ENCODE measurements at regions not wholly inside any gene's neighbourhood (a gene's known extent, or its start where the extent isn't known, plus 50 kb on each side); places are given as distances from the start of the nearest gene placed in this dataset.
"Not testable (repeated sequence)": the region's sequence is repeated elsewhere in the genome, so short reads cannot be mapped to it uniquely, and the experiment has no call there.

DNA sequence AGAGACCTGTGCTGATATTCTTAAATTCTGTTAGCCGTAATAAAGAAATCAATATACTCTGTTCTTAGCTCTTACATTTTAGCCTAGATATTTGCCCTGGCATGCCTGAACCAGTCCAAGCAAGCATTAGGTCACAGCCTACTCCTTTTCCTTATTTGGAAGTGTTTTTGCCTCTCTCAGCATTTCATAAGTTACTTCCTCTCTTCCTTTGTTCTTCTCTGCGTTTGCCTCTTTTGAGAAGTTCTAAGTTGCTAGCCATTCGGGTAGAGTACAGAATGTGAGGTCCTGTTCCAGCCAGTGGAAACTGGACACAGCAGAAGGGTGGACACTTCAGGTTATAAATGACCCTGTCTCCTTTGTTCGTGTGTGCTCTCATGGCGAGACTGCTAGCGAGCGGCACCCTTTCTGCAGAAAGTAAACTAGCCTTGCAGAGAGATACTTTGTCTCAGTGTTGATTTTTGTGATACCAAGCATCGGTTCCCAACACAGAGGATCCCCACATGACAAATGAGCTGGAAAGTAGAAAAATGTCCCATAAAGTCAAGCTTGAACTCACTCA lies 75.0 kb upstream of the FAM153A start:
- not testable (repeated sequence) for H3K4me3 ChIP-seq (ENCODE audit: low read depth, low read length); H3K27me3 ChIP-seq (ENCODE audit: control insufficient read depth, insufficient read depth, low read length); H3K9ac ChIP-seq; H3K27ac ChIP-seq; H3K79me2 ChIP-seq; H3K4me1 ChIP-seq; H3K4me2 ChIP-seq (ENCODE audit: low read length); H3K36me3 ChIP-seq (ENCODE audit: control insufficient read depth, insufficient read depth, low read length); H3K9me3 ChIP-seq (ENCODE audit: control insufficient read depth, low read length); H2AFZ ChIP-seq

DNA sequence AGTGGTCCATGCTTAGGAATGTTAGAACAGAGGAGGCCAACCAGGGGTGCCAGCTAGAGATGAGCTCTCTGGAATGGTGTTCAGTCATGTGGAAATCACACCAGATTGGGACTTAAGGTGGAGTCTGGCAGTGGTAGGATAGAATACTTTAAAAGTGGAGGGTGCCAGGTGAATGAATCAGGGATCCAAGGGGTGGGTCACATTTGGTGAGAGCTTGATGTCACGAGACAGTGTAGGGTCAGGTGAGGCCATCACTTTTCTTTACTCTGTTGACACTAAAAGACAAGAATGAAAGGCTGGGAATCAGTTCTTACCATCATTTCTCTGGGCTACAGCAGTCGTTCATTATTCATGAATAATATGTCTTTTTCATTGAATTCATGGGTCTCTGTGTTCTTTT lies 73.8 kb upstream of the FAM153A start:
- H3K36me3 ChIP-seq (ENCODE audit: control insufficient read depth, insufficient read depth, low read length); H3K79me2 ChIP-seq; H3K4me1 ChIP-seq; H3K9ac ChIP-seq; H3K27ac ChIP-seq; H2AFZ ChIP-seq; H3K4me2 ChIP-seq (ENCODE audit: low read length); H3K9me3 ChIP-seq (ENCODE audit: control insufficient read depth, low read length); H3K4me3 ChIP-seq (ENCODE audit: low read depth, low read length); H3K27me3 ChIP-seq (ENCODE audit: control insufficient read depth, insufficient read depth, low read length): not testable (repeated sequence)

DNA sequence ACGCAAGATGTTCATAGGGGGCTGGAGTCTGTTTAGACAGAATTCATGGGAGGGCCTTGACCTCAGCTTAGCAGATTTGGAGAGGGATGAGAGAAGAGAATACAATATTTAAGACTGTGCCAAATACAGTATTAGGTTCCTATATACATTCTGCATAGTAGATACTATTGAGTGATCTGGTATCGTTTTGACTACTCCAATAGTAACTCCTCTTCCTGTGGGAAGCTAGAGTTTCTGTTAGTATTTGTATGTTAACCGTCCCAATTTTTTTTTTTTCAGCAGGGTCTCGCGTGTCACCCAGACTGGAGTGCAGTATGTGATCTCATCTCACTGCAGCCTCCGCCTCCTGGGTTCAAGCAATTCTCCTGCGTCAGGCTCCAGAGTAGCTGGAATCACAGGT lies 65.2 kb upstream of the FAM153A start:
- not testable (repeated sequence) for H3K79me2 ChIP-seq; H3K36me3 ChIP-seq (ENCODE audit: control insufficient read depth, insufficient read depth, low read length); H3K4me3 ChIP-seq (ENCODE audit: low read depth, low read length); H3K9ac ChIP-seq; H3K9me3 ChIP-seq (ENCODE audit: control insufficient read depth, low read length); H3K27ac ChIP-seq; H3K4me1 ChIP-seq; H3K4me2 ChIP-seq (ENCODE audit: low read length); H3K27me3 ChIP-seq (ENCODE audit: control insufficient read depth, insufficient read depth, low read length); H2AFZ ChIP-seq

DNA sequence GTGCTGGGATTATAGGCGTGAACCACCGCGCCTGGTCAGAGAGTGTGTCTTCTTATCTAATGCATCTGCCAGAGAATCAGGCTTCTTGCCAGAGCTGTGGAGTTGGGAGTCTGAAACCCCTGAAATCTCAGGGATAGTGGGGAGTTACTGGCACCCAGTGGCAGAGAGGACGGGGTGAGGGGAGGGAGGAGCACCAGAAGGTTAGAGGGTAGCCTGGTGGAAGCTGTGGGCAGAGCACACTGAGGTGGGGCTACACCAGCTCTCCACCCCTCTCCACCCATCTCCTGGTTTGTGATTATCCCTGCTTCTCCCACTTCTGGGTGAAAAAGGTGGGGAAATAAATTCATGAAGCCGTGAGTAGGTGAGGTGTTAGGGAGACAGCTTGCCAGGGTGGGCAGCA lies 63.9 kb upstream of the FAM153A start:
- H3K79me2 ChIP-seq; H3K4me1 ChIP-seq; H3K27ac ChIP-seq; H3K4me3 ChIP-seq (ENCODE audit: low read depth, low read length); H3K9ac ChIP-seq; H3K27me3 ChIP-seq (ENCODE audit: control insufficient read depth, insufficient read depth, low read length); H3K36me3 ChIP-seq (ENCODE audit: control insufficient read depth, insufficient read depth, low read length); H2AFZ ChIP-seq; H3K9me3 ChIP-seq (ENCODE audit: control insufficient read depth, low read length); H3K4me2 ChIP-seq (ENCODE audit: low read length): not testable (repeated sequence)

DNA sequence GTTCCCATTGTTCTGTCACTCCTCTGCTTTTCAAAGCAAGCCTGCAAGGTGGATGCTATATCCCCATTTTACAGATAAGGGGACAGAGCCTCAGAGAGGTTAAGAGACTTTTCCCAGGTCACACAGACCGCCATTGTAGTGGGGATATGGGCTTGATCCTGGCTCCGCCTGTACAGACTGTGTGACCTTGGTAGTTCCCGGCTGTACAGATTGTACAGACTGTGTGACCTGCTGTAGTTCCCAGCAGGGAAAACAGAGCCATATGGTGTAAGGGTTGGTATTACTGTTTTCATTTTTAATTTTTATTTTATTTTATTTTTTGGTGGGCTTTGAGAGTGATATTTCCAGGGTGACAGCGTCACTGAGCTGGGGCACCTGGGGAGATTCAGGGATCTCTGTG lies 63.2 kb upstream of the FAM153A start:
- not testable (repeated sequence) for H3K36me3 ChIP-seq (ENCODE audit: control insufficient read depth, insufficient read depth, low read length); H3K4me1 ChIP-seq; H3K27me3 ChIP-seq (ENCODE audit: control insufficient read depth, insufficient read depth, low read length); H3K4me2 ChIP-seq (ENCODE audit: low read length); H2AFZ ChIP-seq; H3K9me3 ChIP-seq (ENCODE audit: control insufficient read depth, low read length); H3K4me3 ChIP-seq (ENCODE audit: low read depth, low read length); H3K27ac ChIP-seq; H3K9ac ChIP-seq; H3K79me2 ChIP-seq

DNA sequence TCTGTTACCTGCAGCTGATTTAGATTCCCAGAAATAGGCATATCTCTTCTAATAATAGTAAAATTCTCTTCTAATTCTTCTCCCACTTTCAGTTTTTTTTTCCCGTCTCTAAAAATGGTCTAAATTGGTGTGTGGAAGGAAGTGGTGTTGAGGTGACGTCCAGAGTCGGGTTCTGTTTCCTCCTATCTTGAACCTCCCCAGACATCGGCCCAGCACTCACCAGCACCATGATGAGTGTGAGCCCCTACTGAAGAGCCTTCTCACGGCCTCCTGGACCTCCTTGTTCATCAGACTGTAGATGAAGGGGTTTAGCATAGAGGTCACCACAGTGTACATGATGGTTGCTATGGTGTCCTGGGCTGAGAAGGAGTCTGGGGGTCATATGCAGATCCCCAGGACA lies 53.5 kb upstream of the FAM153A start:
- H2AFZ ChIP-seq; H3K9me3 ChIP-seq (ENCODE audit: control insufficient read depth, low read length); H3K27me3 ChIP-seq (ENCODE audit: control insufficient read depth, insufficient read depth, low read length); H3K4me1 ChIP-seq; H3K9ac ChIP-seq; H3K79me2 ChIP-seq; H3K36me3 ChIP-seq (ENCODE audit: control insufficient read depth, insufficient read depth, low read length); H3K4me3 ChIP-seq (ENCODE audit: low read depth, low read length); H3K27ac ChIP-seq; H3K4me2 ChIP-seq (ENCODE audit: low read length): not testable (repeated sequence)
